KG1 (cell line): ENCODE measurements at regions not wholly inside any gene's neighbourhood (a gene's known extent, or its start where the extent isn't known, plus 50 kb on each side); places are given as distances from the start of the nearest gene placed in this dataset.

ENCODE experiments used
- DNase-seq: peaks from one replicate; lab custom pipeline; 2025; lab: John Stamatoyannopoulos, UW

DNA sequence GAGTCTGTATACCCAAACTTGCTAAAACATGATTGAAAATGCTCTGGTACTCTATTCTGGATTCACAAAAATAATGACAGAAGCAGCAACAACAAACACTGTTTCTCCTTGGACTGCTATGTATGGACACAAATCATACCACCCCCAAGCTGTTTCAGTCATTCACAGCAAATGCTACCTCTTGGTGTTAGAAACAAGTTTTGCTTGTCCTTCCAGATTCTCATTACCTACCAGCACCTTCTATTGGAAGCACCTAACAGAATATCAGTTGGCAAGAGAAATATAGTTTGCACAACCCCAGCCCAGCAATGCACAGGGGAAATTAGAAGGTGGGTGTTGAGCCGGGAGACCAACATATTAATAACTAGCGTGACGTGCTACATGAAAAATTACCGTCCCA lies 1950.9 kb downstream of the C4orf33 start:
- no peak for DNase-seq

DNA sequence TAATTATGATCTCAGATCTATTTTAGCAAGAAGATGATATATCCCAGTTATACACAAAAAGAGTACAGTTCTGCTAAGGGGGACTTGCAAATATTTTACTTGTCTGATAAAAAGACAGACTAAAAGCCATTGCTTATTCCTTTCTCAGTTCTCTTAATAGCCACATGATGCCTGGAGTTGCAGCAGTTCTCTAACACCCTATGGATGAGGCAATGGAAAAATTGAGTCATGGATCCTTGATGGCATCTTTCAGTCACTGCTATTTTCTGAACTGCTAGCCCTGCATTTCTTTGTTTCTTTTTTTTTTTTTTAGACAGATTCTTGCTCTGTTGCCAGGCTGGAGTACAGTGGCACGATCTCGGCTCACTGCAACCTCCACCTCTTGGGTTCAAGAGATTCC lies 1956.7 kb downstream of the C4orf33 start:
- DNase-seq = no peak

DNA sequence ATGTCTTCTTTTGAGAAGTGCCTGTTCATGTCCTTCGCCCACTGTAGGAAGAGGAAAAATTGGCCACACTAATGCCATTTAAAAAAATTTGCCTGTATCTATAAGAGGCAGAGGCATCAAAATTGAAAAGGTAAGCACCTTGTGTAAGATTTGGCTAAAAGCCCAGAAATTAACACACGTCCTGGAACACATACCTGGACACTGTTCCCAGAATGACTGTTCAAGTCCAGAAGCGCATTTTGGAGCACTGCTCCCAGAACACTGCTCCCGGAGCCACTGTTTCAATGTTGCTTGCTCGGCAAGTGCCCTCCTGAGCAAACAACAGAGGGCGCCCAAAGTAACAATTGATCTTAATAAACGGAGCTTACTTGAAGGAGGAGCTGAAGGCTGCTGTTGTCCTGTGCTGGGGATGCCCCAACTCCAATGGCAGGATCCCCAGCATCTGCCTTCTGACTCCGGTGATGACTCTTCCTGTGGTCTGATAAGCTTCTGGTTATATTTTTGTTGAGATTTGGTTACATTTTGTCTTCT lies 1958.6 kb downstream of the C4orf33 start:
- DNase-seq = no peak

DNA sequence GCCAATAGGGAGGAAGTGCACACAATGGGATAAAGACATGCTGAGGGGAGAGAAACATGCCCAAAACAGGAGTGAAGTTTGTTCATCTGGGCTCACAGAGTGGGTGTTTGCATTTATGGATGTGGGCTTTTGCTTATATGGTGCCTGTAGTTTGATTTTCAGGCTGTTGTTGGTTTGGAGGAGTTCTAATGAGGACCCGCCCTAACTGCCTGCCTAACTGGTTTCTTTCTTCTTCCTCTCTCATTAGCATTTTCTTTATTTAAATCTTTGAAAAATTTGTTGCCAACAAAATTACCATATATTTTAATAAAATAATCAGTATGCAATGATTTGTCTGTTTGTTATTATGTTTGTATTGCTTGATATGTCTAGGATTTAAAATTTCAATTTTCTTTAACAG lies 1965.8 kb downstream of the C4orf33 start:
- DNase-seq = no peak

DNA sequence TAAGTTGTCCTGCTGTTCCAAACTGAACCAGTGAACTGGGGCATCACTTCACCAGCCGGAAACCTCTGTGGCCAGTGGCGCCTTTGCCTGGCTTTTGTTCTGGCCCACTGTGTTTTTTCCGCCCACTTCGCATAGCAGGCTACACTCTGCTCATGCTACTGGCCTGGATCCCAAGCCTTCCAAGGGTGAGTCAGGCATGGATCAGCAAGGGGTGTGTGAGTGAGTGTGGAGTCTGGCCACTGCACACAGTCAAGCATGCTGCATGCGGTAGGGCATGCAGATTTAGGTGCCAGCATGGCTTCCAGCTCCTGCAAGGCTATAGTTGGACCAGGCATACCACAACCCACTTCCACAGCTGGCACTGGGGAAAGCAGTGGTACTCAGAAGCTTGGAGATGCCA lies 1967.9 kb downstream of the C4orf33 start:
- no peak for DNase-seq

DNA sequence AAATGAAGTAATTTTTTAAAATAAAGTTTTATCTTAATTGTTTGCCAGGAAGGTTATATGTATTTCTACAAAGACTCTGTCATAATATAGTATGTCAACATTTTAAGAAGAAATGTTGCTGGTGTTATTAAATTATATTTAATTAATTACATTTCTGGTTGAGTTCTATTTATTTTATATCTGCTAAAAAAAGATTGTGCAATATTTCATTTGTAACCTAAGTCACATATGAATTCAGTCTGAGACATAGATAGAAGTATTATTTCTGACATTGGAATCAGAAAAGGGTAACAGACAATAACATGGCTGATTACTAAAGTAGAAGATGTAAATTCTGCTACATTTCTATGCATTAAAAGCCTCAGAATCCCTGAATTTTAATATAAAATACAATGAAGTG lies 1985.1 kb downstream of the C4orf33 start:
- no peak for DNase-seq

DNA sequence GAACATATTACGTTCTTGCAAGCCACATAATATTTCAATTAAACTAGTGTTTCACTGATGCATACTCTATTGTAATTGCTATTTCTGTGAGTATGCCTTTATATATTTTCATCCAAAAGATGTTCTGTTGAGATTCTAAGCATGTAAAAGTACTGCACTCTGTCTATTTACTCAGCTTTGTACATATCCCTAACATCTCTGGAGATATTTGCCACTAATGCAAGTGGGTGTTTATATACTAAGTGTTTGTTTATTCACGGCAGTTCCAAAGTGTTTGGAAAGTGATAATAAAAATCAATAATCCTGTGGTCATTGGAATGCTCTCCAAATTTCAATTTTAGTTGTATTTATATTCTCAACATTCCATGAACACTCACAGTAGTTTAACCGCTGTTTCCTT lies 1989.0 kb downstream of the C4orf33 start:
- no peak for DNase-seq

DNA sequence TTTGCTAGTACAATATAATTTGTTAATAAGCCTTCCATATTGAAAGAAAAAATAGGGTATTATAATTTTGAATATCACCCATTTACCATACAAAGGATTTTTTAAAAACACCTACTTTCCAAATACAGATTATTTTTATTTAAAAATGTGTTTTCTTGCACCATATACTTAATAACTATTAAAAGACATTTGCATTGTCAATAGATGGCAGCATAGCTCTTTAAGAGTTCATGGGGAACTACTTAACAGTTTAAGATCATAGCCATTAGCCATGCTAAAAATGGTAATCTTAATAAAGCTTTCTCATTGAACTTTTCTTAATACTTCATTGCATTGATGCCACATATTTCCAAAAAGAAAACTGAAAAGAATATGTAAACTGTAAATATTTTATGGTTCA lies 1995.9 kb downstream of the C4orf33 start:
- peak; percentile 1 for DNase-seq

DNA sequence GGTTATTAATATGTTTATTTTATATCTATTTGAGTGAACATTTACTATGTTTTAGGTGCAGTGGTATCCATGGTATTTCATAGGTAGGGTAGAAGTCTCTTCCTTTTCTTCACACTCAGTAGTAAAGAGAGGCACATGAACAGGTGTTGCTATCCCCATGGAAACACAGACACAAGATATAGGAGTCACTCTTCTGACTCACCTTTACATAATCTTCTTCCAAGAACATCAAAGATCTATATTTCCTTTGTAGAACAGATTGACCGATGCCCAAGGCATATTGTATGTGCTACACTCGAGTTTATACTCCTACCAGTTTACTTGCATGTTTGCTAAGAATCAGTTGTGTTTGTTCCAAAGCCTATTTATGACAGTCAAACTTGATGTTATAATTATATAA lies 1997.4 kb downstream of the C4orf33 start:
- DNase-seq = no peak

DNA sequence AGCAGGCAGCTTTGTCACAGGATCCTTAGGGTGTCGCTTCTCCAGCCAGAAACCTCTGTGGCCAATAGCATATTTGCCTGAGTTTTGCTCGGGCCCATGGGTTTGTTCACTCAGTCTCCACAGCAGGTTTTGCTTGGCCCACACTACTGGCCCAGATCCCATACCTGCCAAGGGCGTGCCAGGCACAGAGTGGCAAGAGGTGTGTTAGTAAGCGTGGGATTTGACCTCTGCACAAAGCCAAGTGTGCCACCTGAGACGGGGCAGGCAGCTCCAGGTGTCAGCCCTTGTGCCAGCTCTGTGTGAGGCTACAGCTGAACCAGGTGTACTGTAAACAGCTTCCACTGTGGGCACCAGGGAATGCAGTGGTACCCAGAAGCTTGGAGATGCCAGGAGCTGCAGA lies 2003.0 kb downstream of the C4orf33 start:
- no peak for DNase-seq

DNA sequence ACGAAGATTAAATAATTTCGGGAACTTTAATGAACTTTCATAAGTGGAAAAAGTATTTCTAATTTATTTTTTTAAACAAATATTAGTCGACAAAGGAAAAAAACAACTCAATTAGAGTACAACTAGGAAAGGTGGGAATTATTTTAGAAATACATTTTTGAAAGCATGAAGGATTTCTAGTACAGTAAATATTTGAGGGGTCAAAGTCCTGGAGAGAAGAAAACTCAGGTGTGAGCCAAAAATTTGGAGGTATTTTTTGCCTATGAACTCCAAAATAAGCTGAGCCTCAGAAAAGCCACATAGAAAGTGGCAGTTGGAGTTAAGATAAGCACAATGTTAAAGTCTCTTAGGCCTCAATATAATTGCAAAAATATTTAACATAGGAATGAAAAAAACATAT lies 2017.3 kb downstream of the C4orf33 start:
- no peak for DNase-seq

DNA sequence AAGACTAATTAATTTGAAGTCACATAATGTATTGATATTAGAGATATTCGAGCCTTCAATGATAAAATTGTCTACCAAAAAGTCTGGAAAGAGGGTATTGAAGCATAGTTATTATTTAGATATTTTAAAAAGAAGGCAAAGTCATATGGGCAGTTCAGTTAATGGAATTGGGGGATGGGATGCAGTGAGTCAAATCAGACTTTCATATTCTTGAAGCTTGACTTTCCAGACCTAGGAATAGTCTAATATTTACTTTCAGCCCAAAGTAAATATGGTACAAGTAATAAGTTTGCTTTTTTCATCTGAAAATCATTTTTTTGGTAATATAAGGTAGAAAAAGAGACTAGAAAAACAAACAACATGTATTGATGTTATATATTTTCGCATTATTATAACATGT lies 2017.8 kb downstream of the C4orf33 start:
- no peak for DNase-seq

DNA sequence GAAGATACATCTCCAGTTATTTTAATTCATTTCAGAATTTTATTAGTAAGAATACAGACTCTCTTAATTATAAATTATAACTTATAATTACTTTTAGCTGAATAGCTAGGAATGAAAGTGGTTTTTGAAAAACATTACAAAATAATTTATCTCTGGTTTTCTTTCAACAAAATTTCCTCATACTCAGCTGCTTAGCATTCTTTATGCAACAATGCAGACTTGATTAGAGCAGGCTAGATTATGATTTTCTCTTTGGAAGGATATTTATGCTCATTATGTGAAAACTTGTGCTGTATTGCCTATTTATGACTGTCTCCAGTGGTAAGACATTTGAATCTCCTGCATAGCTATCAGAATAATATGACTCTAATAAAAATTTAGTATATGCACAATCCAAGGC lies 2023.7 kb downstream of the C4orf33 start:
- DNase-seq = no peak

DNA sequence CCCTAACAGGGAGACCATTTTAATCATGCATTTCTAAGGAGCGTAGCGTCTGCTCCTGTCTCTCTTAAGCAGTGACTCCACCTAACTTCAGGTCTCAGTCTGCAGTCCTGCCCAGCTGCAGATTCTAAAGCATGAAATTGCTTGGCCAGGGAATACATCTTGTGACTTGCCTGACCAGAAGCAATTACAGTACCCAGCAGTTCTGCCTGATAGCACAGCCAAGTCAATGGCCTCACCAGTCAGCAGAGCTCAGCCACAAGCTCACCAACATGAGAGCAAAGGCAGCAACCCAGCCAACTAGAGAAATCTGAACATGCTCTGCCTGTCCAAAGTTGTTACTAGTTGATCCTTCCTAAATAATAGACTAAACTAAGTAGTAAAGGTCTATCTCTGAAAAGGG lies 2011.9 kb upstream of the PCDH10 start:
- no peak for DNase-seq

DNA sequence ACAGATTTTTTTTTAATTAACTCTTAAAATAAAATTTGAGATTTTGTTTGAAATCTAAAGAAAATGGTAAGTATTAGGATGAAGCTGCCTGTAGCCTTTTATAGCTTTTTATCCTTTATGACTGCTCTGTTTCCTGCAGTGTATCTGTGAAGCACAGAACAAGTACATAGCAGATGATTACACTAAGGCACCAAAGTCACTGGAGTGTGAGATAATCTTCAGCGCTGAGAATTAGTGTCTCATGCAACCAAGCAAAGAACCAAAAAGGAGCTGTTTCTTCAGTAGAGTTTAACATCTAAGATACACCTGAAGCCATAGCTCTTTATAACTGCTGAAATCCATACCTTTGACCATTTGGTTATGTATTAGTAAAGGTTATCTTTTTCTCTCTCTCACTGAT lies 1989.8 kb upstream of the PCDH10 start:
- no peak for DNase-seq

DNA sequence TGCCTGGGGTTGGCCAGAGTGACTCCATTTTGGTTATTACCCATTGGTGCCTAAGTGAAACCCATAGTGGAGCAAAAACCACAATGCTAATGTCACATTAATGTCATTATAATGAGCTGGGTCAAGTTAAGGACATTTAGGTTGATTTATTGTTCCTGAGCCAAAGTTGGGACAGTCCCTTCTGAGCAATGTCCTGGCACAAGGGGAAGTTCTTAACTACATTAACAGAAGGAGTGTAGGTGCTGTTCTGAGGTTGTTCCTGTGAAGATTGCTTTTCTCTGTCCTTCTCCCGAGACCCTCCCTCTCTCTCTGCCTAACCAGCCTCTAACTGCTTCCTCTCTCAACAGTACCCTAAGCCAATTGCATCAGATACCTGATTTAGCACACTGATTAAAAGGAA lies 1956.8 kb upstream of the PCDH10 start:
- no peak for DNase-seq

DNA sequence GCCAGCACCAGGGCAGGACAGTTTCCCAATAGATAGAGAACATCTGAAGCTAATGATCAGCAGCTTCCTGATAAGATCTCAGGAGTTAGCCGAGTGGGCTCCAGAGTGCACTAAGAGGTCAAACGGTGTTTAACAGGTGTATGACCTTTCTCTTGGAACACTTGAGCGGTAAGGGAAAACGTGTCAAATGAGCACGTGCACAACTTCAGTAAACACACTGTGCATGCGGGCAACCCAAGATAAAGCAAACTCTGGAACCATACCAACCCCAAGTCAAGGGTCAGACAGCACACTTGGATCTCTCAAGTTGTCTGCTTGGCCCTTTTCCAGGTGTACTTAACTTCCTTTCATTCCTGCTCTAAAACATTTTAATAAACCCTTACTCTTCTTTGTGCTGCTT lies 1941.5 kb upstream of the PCDH10 start:
- DNase-seq = no peak

DNA sequence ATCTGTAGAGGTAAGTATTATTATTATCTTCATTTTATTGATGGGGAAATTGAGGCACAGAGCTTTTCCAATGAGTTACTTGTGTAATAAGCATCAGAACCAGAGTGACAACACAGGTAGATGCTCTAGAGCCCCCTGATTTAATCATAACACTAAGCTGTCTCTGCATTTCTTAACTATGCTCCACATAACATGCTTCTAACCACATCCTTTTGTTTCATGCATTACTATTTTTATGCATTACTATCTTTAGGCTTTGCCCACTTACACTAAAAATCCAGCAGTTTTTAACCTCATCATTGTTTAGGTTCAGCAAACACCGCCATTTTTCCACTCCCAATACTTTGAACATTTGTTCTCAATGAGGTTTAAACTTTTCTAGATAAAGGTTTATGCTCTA lies 1900.8 kb upstream of the PCDH10 start:
- DNase-seq = no peak

DNA sequence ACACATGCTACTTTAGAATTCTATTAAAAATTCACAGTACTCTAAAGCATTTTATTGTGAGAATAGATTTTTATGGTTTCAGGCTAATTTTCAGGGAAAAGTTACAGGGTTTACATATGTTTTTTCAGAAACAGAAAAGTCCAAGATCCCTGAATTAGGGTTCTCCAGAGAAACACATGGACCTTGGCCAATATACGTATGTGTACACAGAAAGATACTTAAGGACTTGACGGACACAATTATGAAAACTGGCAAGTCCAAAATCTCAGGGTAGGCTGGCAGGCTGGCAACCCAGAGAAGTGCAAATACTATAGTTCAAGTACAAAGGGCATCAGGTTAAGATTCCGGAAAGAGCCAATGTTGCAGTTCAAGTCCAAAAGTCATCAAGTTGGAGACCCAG lies 1897.8 kb upstream of the PCDH10 start:
- DNase-seq = no peak

DNA sequence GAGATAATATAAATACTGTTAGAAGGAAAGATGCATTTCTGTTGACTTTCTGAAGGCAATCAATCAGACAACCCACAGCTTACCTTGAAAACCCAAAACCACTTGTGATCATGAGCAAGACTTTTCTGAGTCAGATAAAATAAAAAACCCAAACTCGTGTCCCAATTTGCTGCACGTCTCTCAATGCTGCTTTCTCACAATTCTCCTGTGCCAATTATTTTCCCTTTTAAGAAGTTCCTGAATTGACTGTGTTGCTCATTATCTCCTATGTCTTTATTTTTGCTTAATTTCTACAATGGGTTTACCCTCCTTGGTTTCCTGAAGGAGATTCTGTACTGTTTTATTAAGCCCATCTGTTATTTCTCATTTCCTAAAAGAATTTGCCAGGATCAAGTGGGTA lies 1891.9 kb upstream of the PCDH10 start:
- no peak for DNase-seq

DNA sequence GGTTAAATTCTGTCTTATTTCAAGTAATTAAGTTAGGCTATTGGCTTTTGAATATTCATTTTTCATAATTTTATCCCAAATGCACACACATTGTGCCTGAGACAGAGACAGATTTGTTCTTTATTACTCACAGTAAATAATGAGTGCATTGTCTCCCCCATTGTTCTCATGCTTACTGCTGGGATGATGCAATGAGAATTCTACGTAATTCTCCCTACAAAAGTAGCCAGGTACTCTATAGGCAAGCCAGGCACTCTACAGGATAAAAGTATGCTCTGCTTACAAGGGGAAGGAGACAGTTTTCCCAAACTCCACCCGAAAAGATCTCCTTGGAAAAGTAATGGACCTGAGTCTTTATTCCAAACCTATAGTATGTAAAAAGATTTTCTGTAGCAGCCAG lies 1890.7 kb upstream of the PCDH10 start:
- no peak for DNase-seq

DNA sequence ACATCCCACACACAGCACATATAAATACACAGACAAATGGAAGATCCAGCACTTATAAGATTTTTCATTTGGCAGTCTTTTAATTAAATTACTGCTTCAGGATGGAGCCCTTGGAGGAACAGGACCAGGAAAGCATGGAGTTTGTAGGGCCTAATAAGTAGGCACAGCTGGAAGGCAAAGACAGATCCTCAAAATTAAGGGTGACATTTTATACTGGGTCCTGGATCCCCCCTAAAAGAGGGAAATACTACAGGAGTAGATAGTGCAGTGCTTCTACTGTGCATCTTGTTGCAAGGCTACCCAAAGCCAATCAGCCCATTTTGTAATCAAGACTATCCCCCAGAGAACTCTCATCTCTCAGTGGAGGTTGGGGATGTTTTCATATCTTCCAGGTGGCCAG lies 1860.7 kb upstream of the PCDH10 start:
- DNase-seq = no peak

DNA sequence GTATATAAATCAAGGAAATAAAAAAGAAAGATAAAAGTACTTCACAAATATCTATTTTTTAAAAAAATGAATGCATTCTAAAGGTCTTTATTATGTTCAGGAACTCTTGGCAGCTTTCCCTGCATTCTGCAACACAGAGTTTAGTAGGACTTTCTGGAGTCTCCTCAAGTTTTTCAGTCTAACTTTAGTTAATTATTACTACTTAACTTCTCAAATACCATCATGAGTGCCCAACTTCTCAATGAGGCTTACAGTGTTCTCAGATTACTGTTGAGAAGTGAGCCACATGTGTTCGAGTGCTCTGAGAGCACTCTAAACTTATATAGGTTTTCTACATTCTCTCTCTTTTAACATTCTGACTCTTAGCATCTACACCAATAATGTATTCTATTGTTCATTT lies 1852.9 kb upstream of the PCDH10 start:
- no peak for DNase-seq

DNA sequence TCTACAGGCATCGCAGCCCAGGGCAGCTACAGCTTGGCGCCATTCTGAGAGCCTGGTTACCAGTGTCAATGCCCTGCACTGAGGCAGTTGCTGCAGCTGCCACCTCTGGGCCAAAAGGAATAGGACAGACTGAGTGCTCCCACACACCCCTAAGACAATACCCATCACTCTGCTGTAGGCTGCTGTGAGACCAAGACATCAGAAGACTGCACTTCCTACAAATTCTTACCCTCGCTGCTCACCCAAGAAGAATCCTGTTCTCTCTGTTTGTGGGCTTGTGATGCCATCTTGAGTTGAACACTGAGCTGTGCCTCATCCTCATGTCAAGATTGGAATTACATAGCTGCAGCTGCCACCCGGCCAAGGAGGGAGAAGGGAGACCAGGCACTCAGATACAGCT lies 1847.0 kb upstream of the PCDH10 start:
- DNase-seq = no peak

DNA sequence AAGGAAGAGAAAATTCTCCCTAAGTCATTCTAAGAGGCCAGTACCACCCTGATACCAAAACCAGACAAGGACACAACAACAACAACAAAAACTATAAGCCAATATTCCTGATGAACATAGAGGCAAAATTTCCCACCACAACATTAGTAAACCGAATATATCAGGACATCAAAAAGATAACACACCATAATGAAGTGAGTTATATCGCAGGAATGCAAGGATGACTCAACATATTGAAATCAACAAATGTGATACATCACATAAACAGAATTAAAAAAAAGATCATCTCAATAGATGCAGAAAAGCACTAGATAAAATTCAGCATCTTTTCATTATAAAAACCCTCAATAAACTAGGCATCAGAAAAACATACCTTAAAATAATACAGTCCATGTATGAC lies 1844.4 kb upstream of the PCDH10 start:
- no peak for DNase-seq
